ENCODE measurements at regions not wholly inside any gene's neighbourhood (a gene's known extent, or its start where the extent isn't known, plus 50 kb on each side); places are given as distances from the start of the nearest gene placed in this dataset.

DNA sequence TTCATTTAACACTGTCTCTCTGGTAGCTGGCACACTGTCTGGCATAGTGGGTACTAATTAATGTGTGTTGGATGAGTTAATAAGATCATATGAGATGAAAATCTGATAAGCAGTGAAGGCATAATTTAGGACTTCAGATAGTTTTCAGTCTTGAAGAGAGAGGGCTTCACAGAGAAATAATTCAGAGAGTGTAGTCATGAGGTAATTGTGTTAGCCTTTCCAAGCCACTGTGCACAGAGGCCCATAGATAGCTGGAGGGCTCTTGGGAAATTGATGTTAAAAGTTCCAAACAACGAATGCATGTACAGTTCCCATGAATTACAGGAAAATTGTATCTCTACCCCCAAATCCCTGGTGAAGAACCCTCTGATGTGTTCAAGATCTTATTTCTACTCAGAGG, 133.8 kb upstream of the HMGA2 start:
- TF ChIP-seq POLR2A (IDR thresholded peaks at IDR 0.05) = no peak
- TF ChIP-seq, protein P1, sequence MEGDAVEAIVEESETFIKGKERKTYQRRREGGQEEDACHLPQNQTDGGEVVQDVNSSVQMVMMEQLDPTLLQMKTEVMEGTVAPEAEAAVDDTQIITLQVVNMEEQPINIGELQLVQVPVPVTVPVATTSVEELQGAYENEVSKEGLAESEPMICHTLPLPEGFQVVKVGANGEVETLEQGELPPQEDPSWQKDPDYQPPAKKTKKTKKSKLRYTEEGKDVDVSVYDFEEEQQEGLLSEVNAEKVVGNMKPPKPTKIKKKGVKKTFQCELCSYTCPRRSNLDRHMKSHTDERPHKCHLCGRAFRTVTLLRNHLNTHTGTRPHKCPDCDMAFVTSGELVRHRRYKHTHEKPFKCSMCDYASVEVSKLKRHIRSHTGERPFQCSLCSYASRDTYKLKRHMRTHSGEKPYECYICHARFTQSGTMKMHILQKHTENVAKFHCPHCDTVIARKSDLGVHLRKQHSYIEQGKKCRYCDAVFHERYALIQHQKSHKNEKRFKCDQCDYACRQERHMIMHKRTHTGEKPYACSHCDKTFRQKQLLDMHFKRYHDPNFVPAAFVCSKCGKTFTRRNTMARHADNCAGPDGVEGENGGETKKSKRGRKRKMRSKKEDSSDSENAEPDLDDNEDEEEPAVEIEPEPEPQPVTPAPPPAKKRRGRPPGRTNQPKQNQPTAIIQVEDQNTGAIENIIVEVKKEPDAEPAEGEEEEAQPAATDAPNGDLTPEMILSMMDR (IDR thresholded peaks at IDR 0.05) = no peak
